H9 (cell line): ENCODE measurements at regions not wholly inside any gene's neighbourhood (a gene's known extent, or its start where the extent isn't known, plus 50 kb on each side); places are given as distances from the start of the nearest gene placed in this dataset.

Experiments used
- DNase-seq: peaks from one replicate; pipeline ENCODE4 v3.0.0-alpha.2; 2017
- H2AFZ ChIP-seq: one replicate; pipeline ENCODE4 v1.6.1; 2013; ENCODE audit warnings: mild to moderate bottlenecking, low read length, control low read depth, moderate library complexity
- H2AK5ac ChIP-seq: 2 replicates; pipeline ENCODE4 v1.6.1; 2013; ENCODE audit warnings: low read length, control low read depth, mixed read lengths; ENCODE audit not compliant: insufficient read length
- H2BK120ac ChIP-seq: one replicate; pipeline ENCODE4 v1.6.1; 2013; ENCODE audit warnings: low read depth, mild to moderate bottlenecking, low read length, control low read depth, inconsistent platforms; ENCODE audit not compliant: poor library complexity, severe bottlenecking
- H2BK12ac ChIP-seq: 2 replicates; pipeline ENCODE4 v1.6.1; 2013; ENCODE audit warnings: low read length, control low read depth, mixed read lengths, low read depth; ENCODE audit not compliant: insufficient read length
- H2BK15ac ChIP-seq: 2 replicates; pipeline ENCODE4 v1.6.1; 2013; ENCODE audit warnings: low read depth, low read length, control low read depth
- H2BK20ac ChIP-seq: one replicate; pipeline ENCODE4 v1.6.1; 2013; ENCODE audit warnings: low read depth, mild to moderate bottlenecking, low read length, control low read depth, inconsistent platforms; ENCODE audit not compliant: poor library complexity, severe bottlenecking
- H2BK5ac ChIP-seq: 2 replicates; pipeline ENCODE4 v1.6.1; 2013; ENCODE audit warnings: low read length, control low read depth, mixed read lengths; ENCODE audit not compliant: insufficient read length
- H3K14ac ChIP-seq: 2 replicates; pipeline ENCODE4 v1.6.1; 2013; ENCODE audit warnings: low read length, control low read depth; ENCODE audit not compliant: insufficient read depth
- H3K18ac ChIP-seq: 2 replicates; pipeline ENCODE4 v1.6.1; 2013; ENCODE audit warnings: low read depth, mild to moderate bottlenecking, mixed read lengths, low read length, control low read depth; ENCODE audit not compliant: insufficient read length
- H3K23ac ChIP-seq: 2 replicates; pipeline ENCODE4 v1.6.1; 2013; ENCODE audit warnings: low read length, control low read depth, mixed read lengths, low read depth; ENCODE audit not compliant: insufficient read length
- H3K23me2 ChIP-seq: 2 replicates; pipeline ENCODE4 v1.6.1; 2013; ENCODE audit warnings: low read depth, mild to moderate bottlenecking, mixed read lengths, low read length, control low read depth; ENCODE audit not compliant: insufficient read length, poor library complexity, severe bottlenecking
- H3K27ac ChIP-seq: 2 replicates; pipeline ENCODE4 v1.5.1; 2013; ENCODE audit warnings: low read length, control low read depth, mixed read lengths, low read depth; ENCODE audit not compliant: insufficient read length
- H3K27me3 ChIP-seq: 2 replicates; pipeline ENCODE4 v1.6.1; 2013; ENCODE audit warnings: low read length, control low read depth, inconsistent platforms; ENCODE audit not compliant: insufficient read depth
- H3K4ac ChIP-seq: 2 replicates; pipeline ENCODE4 v1.6.1; 2013; ENCODE audit warnings: low read depth, mild to moderate bottlenecking, control low read depth, inconsistent platforms, low read length, moderate library complexity
- H3K4me1 ChIP-seq: 2 replicates; pipeline ENCODE4 v1.6.1; 2013; ENCODE audit warnings: low read length, control low read depth, inconsistent platforms; ENCODE audit not compliant: insufficient read depth
- H3K4me2 ChIP-seq: 2 replicates; pipeline ENCODE4 v1.6.1; 2013; ENCODE audit warnings: low read length, control low read depth, mixed read lengths; ENCODE audit not compliant: insufficient read length, insufficient read depth
- H3K56ac ChIP-seq: 2 replicates; pipeline ENCODE4 v1.6.1; 2013; ENCODE audit warnings: low read depth, mild to moderate bottlenecking, mixed read lengths, low read length, control low read depth; ENCODE audit not compliant: insufficient read length
- H3K79me1 ChIP-seq: 2 replicates; pipeline ENCODE4 v1.6.1; 2013; ENCODE audit warnings: low read depth, mild to moderate bottlenecking, moderate library complexity, low read length, control low read depth, inconsistent platforms; ENCODE audit not compliant: insufficient read depth, poor library complexity, severe bottlenecking
- H3K79me2 ChIP-seq: 2 replicates; pipeline ENCODE4 v1.6.1; 2013; ENCODE audit warnings: low read length, control low read depth, inconsistent platforms; ENCODE audit not compliant: insufficient read depth
- H3K9ac ChIP-seq: 2 replicates; pipeline ENCODE4 v1.6.1; 2013; ENCODE audit warnings: low read length, control low read depth, mixed read lengths; ENCODE audit not compliant: insufficient read length; ENCODE audit errors: extremely low read depth
- H3K9me3 ChIP-seq: one replicate; pipeline ENCODE4 v1.6.1; 2013; ENCODE audit warnings: low read depth, low read length, inconsistent platforms; ENCODE audit not compliant: control insufficient read depth
- H3T11ph ChIP-seq: one replicate; pipeline ENCODE4 v1.6.1; 2013; ENCODE audit warnings: mild to moderate bottlenecking, low read length, control low read depth, inconsistent platforms
- H4K20me1 ChIP-seq: one replicate; pipeline ENCODE4 v1.6.1; 2013; ENCODE audit not compliant: control insufficient read depth, insufficient read length, insufficient read depth
- H4K5ac ChIP-seq: 2 replicates; pipeline ENCODE4 v1.6.1; 2013; ENCODE audit warnings: low read depth, mild to moderate bottlenecking, mixed read lengths, low read length, control low read depth; ENCODE audit not compliant: insufficient read length
- H4K8ac ChIP-seq: replicated peaks from 2 replicates; pipeline ENCODE4 v1.6.1; 2013; ENCODE audit warnings: low read length, control low read depth, mixed read lengths, low read depth; ENCODE audit not compliant: insufficient read length
- H4K91ac ChIP-seq: 2 replicates; pipeline ENCODE4 v1.6.1; 2013; ENCODE audit warnings: low read depth, mild to moderate bottlenecking, moderate library complexity, mixed read lengths, low read length, control low read depth; ENCODE audit not compliant: insufficient read length
- H3K27ac Mint-ChIP-seq, 3 experiments: 2 replicates in 2 of 3; 3 replicates in 1 of 3; pipeline ENCODE4 v1.8.0; 2020 to 2021; ENCODE audit warnings: mixed read lengths in 3 of 3, mild to moderate bottlenecking in 1 of 3, moderate library complexity in 1 of 3
- H3K27me3 Mint-ChIP-seq: 2 replicates; pipeline ENCODE4 v1.8.0; 2021; ENCODE audit warnings: low read depth, mild to moderate bottlenecking, moderate library complexity, mixed read lengths
- H3K36me3 Mint-ChIP-seq, 3 experiments: 2 replicates in 2 of 3; 3 replicates in 1 of 3; pipeline ENCODE4 v1.8.0; 2020 to 2021; ENCODE audit warnings: low read depth in 3 of 3, mixed read lengths in 3 of 3; ENCODE audit not compliant: insufficient read depth in 1 of 3
- H3K4me1 Mint-ChIP-seq, 2 experiments: 2 replicates each; pipeline ENCODE4 v1.8.0; 2020; ENCODE audit warnings: mixed read lengths in 2 of 2
- H3K4me3 Mint-ChIP-seq, 2 experiments: 2 replicates in 1 of 2; 3 replicates in 1 of 2; pipeline ENCODE4 v1.8.0; 2020 to 2021; ENCODE audit warnings: mild to moderate bottlenecking in 2 of 2, mixed read lengths in 2 of 2, moderate library complexity in 1 of 2
- H3K9me3 Mint-ChIP-seq, 2 experiments: 2 replicates in 1 of 2; 3 replicates in 1 of 2; pipeline ENCODE4 v1.8.0; 2020; ENCODE audit warnings: mild to moderate bottlenecking in 2 of 2, mixed read lengths in 2 of 2, moderate library complexity in 1 of 2
- WGBS: extraction: QIAGEN DNeasy Blood & Tissue Kit; methylation state at CpG from one replicate; pipeline ENCODE4 v1.1.7; 2013; ENCODE audit warnings: missing lambda C conversion rate, low lambda C conversion rate, mixed read lengths; ENCODE audit not compliant: insufficient read length; ENCODE audit errors: extremely low coverage; 5-methylcytosine and 5-hydroxymethylcytosine counted together
- TF ChIP-seq, protein P1 (sequence below): fragments of 200-600 bp; sonication (generic); conservative IDR thresholded peaks from 3 replicates; pipeline ENCODE4 v1.8.0; 2021; ENCODE audit warnings: antibody characterized with exemption, mild to moderate bottlenecking

GRCh38 chr2:601387-601698, 75.9 kb downstream of the TMEM18 start:
- Histone ChIP-seq H3K56ac (no peak overlapping the region), H3K23ac (no peak overlapping the region), H2BK12ac (no peak overlapping the region), H2BK120ac (no peak overlapping the region), H3K79me2 (no peaks in the 10 kb centered on the region), H3K9ac (no peak overlapping the region), H2BK20ac (no peak overlapping the region), H4K5ac (no peak overlapping the region), H3K23me2 (no peaks in the 10 kb centered on the region), H3K9me3 (no peaks in the 10 kb centered on the region), H3K27me3 (no peaks in the 10 kb centered on the region), H2AK5ac (no peak overlapping the region), H3K4me2 (no peak overlapping the region), H3K4me1 (no peaks in the 10 kb centered on the region), H3K4ac (no peak overlapping the region), H4K20me1 (no peaks in the 10 kb centered on the region), H3K27ac (no peak overlapping the region), H4K91ac (no peak overlapping the region), H2AFZ (no peak overlapping the region), H3T11ph (no peak overlapping the region), H3K14ac (no peak overlapping the region), H4K8ac (no peak overlapping the region), H3K18ac (no peak overlapping the region), H2BK5ac (no peak overlapping the region), H2BK15ac (no peak overlapping the region), H3K79me1 (no peaks in the 10 kb centered on the region)
- peaks cover 7% of the 10 kb centered on the region for H3K27me3 Mint-ChIP-seq
- no peak overlapping the region for H3K27ac Mint-ChIP-seq
- no peak overlapping the region for H3K4me3 Mint-ChIP-seq
- WGBS = no CpG with 5 or more reads among the region's 10 CpGs
- H3K4me1 Mint-ChIP-seq = peaks cover 2 to 3% of the 10 kb centered on the region in 2 experiments; a peak in 2 of 4 replicates
- TF ChIP-seq, protein P1, sequence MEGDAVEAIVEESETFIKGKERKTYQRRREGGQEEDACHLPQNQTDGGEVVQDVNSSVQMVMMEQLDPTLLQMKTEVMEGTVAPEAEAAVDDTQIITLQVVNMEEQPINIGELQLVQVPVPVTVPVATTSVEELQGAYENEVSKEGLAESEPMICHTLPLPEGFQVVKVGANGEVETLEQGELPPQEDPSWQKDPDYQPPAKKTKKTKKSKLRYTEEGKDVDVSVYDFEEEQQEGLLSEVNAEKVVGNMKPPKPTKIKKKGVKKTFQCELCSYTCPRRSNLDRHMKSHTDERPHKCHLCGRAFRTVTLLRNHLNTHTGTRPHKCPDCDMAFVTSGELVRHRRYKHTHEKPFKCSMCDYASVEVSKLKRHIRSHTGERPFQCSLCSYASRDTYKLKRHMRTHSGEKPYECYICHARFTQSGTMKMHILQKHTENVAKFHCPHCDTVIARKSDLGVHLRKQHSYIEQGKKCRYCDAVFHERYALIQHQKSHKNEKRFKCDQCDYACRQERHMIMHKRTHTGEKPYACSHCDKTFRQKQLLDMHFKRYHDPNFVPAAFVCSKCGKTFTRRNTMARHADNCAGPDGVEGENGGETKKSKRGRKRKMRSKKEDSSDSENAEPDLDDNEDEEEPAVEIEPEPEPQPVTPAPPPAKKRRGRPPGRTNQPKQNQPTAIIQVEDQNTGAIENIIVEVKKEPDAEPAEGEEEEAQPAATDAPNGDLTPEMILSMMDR = no peak
- peaks cover 0 to 3% of the 10 kb centered on the region in 2 experiments; a peak in 2 of 5 replicates for H3K9me3 Mint-ChIP-seq
- no peak for DNase-seq
- peaks cover 0 to 2% (median 0%) of the 10 kb centered on the region in 3 experiments; a peak in 2 of 7 replicates for H3K36me3 Mint-ChIP-seq
